Effector memory CD8-positive, alpha-beta T cell (primary cell): ENCODE measurements at regions not wholly inside any gene's neighbourhood (a gene's known extent, or its start where the extent isn't known, plus 50 kb on each side); places are given as distances from the start of the nearest gene placed in this dataset.

ENCODE experiments used
- ATAC-seq: fragments of 150-1000 bp; cut with Tn5 transposase; replicated peaks from 2 replicates; pipeline ENCODE4 v1.10.0; 2021; ENCODE audit warnings: mild to moderate bottlenecking, moderate library complexity
- DNase-seq, 3 experiments: peaks; one replicate each; pipeline ENCODE4 v3.0.0; 2021
- H3K27ac Mint-ChIP-seq, 2 donors: one replicate each; pipeline ENCODE4 v1.8.0; 2022; ENCODE audit warnings: mild to moderate bottlenecking in 2 of 2, mixed read lengths in 2 of 2, moderate library complexity in 2 of 2
- H3K27me3 Mint-ChIP-seq, 2 donors: one replicate each; pipeline ENCODE4 v1.8.0; 2022; ENCODE audit warnings: mixed read lengths in 2 of 2
- H3K36me3 Mint-ChIP-seq: one replicate; pipeline ENCODE4 v1.8.0; 2022; ENCODE audit warnings: mild to moderate bottlenecking, moderate library complexity, mixed read lengths; ENCODE audit not compliant: insufficient read depth
- H3K4me1 Mint-ChIP-seq, 2 donors: one replicate each; pipeline ENCODE4 v1.8.0; 2022; ENCODE audit warnings: low read depth in 2 of 2, mixed read lengths in 2 of 2
- H3K4me3 Mint-ChIP-seq, 2 donors: one replicate each; pipeline ENCODE4 v1.8.0; 2022; ENCODE audit warnings: mild to moderate bottlenecking in 2 of 2, mixed read lengths in 2 of 2, moderate library complexity in 2 of 2
- H3K9me3 Mint-ChIP-seq, 2 donors: one replicate each; pipeline ENCODE4 v1.8.0; 2022; ENCODE audit warnings: mixed read lengths in 2 of 2

DNA sequence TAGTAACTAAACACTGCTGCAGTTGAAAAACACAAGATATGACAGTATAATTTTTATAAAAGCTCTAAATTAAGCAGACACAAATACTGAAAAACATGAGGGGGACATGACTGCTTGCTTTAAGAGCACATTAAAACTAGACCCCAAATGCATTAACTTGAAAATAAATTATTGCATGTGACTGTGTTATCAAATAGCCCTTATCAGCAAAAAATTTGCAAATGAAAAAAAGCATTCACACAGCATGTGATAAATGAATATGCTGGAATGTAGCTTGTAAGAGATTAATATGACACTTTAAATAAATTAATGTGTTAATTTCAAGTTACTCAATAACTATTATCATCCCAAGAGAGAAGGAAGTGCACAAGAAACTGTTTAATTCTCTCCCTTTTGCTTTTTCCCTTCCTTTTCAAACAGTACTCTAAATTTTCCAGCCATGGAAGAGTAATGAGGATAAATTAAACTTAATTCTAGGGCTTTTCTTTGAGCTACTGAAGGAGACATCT lies 1422.1 kb upstream of the FLRT2 start:
- H3K4me3 Mint-ChIP-seq, result no peak overlapping the region
- no peaks in the 10 kb centered on the region for H3K36me3 Mint-ChIP-seq
- DNase-seq (no peak), ATAC-seq (no peak)
- H3K9me3 Mint-ChIP-seq, result peaks cover 4 to 17% of the 10 kb centered on the region in 2 donors
- no peaks in the 10 kb centered on the region for H3K4me1 Mint-ChIP-seq
- H3K27me3 Mint-ChIP-seq, result no peaks in the 10 kb centered on the region
- no peak overlapping the region for H3K27ac Mint-ChIP-seq

DNA sequence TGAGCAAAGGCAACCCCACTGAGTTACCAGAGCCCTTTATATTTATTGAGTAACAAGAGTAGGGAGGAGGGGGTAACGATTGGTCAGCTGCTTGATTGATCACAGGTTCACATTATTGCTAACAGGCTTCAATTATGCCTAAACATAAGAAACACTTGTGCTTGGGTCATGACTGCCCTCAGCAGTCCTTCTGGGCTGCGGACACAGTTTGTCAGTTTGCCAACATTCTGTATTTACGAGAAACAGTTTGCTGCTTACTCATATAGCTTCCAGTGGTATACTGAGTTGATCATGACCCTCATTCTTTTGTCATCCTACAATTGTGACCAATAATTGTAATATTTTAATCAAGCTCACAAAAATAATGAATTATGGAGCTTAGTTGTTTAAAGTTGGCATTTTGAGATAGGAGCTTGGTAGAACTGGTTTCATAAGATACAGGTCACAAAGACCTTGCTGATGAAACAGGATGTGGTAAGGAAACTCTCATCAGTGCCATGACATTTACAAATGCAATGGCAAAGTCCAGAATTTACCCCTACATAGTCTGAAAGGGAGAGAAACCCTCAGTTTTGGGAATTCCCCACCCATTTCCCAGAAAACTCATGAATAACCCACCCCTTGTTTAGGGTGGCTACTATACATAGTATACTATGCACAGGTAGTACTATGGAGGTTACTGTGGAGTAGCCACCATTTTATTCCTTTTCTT lies 1421.0 kb upstream of the FLRT2 start:
- H3K27ac Mint-ChIP-seq, result no peak overlapping the region
- H3K27me3 Mint-ChIP-seq, result no peaks in the 10 kb centered on the region
- H3K4me1 Mint-ChIP-seq, result no peaks in the 10 kb centered on the region
- DNase-seq, result no peak
- ATAC-seq, result no peak
- no peak overlapping the region for H3K4me3 Mint-ChIP-seq
- peaks cover 4 to 17% of the 10 kb centered on the region in 2 donors for H3K9me3 Mint-ChIP-seq
- no peaks in the 10 kb centered on the region for H3K36me3 Mint-ChIP-seq

DNA sequence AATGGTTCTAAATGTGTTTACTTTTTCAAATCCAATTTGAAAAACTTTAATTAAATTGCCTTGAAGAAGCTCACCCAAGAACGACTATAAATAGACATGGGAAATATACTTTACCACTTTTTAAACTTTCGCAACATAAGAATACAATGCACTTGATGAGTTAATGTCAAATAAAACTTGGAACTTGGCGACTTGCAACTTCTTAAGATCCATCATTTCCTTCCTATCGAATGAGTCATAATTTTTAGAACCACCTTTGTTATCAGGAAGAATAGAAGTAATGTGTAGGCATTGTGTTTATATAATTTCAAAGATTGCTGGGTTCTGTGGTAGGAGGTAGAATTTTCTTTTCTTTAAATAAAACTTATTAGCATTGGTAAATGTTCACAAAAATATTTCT lies 1417.4 kb upstream of the FLRT2 start:
- no peaks in the 10 kb centered on the region for H3K4me1 Mint-ChIP-seq
- no peaks in the 10 kb centered on the region for H3K36me3 Mint-ChIP-seq
- DNase-seq, result no peak
- H3K9me3 Mint-ChIP-seq, result peaks cover 6 to 17% of the 10 kb centered on the region in 2 donors
- H3K27me3 Mint-ChIP-seq, result no peaks in the 10 kb centered on the region
- H3K4me3 Mint-ChIP-seq, result no peak overlapping the region
- ATAC-seq, result no peak
- no peak overlapping the region for H3K27ac Mint-ChIP-seq

DNA sequence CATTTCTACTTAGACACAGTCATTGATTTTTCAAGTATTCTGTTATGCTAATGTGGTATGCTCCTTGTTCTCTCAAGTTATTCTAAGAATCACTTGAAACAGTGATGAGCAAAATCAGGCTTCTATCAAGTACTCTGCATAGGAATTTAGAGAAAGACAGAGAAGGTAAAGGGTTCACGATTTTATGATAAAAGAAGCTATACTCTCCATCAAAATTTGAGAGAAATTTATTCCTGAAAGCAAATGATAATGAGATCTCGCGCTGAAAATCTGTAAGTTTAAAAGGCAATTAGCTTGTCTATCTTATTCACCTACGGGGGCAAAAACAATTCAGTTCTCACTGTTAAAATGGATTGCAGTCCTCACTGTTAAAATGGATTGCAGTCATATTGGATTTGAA lies 1404.3 kb upstream of the FLRT2 start:
- no peaks in the 10 kb centered on the region for H3K27me3 Mint-ChIP-seq
- ATAC-seq, result no peak

DNA sequence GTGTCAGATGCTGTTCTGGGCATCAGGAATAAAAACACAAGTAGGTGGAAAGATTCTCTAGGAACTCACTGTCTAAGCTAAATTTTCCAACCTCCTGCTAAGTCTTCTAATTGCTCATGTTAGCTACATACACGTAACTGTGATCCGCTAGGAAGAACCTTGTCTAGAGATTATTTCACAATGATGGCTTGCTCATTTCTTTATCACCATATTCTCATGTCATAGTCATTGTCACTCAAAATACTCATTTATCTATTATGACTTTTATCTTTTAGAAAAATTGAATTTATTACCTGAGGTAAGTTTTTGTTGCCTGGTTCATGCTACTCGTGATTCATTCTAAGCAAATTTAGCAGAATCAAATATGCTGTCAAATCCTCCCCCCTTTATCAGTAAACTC lies 1402.4 kb upstream of the FLRT2 start:
- Mint-ChIP-seq H3K27me3 (no peaks in the 10 kb centered on the region), H3K36me3 (no peaks in the 10 kb centered on the region), H3K4me3 (no peak overlapping the region), H3K9me3 (peaks cover 0 to 2% of the 10 kb centered on the region in 2 donors), H3K4me1 (no peaks in the 10 kb centered on the region), H3K27ac (no peak overlapping the region)
- ATAC-seq (no peak), DNase-seq (no peak)

More for the DNA sequence above, 1404.3 kb upstream of the FLRT2 start:
- Mint-ChIP-seq H3K9me3 (peaks cover 0 to 2% of the 10 kb centered on the region in 2 donors), H3K27ac (no peak overlapping the region), H3K36me3 (no peaks in the 10 kb centered on the region), H3K4me3 (no peak overlapping the region), H3K4me1 (no peaks in the 10 kb centered on the region)
- no peak for DNase-seq

DNA sequence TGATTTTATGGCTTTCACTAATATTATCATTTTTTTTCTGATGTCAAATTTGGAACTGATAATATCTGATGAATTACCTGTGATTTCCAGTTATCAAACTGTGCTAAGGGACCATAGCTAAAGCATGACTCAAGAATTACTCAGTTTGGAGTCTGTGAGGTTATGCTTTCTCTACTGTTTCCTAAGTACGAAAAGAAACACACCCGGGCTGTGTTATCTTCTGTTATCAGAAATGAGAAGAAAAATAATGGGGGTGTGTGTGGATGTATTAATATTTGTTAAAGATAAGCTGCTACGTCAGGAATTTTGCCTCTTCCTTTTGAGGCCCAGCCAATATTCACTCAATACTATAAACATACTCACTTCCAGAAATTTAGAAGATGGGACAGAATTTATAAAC lies 1401.9 kb upstream of the FLRT2 start:
- no peak overlapping the region for H3K4me3 Mint-ChIP-seq
- H3K36me3 Mint-ChIP-seq, result no peaks in the 10 kb centered on the region
- no peak for ATAC-seq
- no peak for DNase-seq
- peaks cover 0 to 2% of the 10 kb centered on the region in 2 donors for H3K9me3 Mint-ChIP-seq
- no peak overlapping the region for H3K27ac Mint-ChIP-seq
- H3K4me1 Mint-ChIP-seq, result no peaks in the 10 kb centered on the region
- no peaks in the 10 kb centered on the region for H3K27me3 Mint-ChIP-seq

DNA sequence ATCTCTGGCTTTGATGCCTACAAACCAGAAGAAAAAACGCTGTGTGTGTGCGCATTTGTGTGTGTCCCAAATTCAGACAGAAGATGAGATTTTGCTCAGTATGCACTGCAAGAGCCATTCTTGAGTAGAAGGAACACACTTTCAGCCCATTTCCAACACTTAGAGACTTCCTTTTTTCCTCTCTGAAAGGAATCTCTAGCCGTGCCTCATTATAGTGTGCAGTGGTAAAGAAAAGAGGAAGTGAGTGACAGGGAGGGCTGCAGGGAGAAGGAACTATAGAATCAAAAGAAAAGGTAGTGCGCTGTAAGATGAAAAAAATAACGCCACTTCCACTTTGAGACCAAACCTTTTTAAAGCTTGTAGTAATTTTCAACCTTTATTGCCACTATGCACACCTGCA lies 1400.9 kb upstream of the FLRT2 start:
- no peaks in the 10 kb centered on the region for H3K4me1 Mint-ChIP-seq
- DNase-seq, result no peak
- no peaks in the 10 kb centered on the region for H3K36me3 Mint-ChIP-seq
- no peak for ATAC-seq
- no peak overlapping the region for H3K27ac Mint-ChIP-seq
- H3K27me3 Mint-ChIP-seq, result no peaks in the 10 kb centered on the region
- H3K9me3 Mint-ChIP-seq, result peaks cover 0 to 2% of the 10 kb centered on the region in 2 donors
- H3K4me3 Mint-ChIP-seq, result no peak overlapping the region

DNA sequence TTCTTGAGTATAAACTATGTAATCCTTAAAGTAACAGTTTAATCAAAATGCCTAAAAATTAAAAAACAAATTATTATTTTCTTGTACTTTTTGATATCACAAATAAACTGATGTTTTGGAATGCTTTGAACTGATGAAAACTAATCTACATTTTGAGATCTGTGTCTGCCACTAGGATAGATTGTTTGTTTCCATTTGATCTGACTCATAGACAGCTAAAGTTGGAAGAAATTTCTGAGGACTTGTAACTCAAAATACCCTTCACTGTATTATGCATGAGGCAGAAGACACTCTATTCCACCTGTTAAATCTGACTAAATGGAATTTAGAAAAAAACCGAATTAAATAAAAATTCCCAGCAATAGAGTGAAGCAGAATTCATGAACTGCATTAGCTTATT lies 1400.0 kb upstream of the FLRT2 start:
- no peak overlapping the region for H3K27ac Mint-ChIP-seq
- ATAC-seq, result no peak
- H3K36me3 Mint-ChIP-seq, result no peaks in the 10 kb centered on the region
- no peak for DNase-seq
- H3K4me3 Mint-ChIP-seq, result no peak overlapping the region
- peaks cover 0 to 2% of the 10 kb centered on the region in 2 donors for H3K9me3 Mint-ChIP-seq
- no peaks in the 10 kb centered on the region for H3K27me3 Mint-ChIP-seq
- no peaks in the 10 kb centered on the region for H3K4me1 Mint-ChIP-seq

DNA sequence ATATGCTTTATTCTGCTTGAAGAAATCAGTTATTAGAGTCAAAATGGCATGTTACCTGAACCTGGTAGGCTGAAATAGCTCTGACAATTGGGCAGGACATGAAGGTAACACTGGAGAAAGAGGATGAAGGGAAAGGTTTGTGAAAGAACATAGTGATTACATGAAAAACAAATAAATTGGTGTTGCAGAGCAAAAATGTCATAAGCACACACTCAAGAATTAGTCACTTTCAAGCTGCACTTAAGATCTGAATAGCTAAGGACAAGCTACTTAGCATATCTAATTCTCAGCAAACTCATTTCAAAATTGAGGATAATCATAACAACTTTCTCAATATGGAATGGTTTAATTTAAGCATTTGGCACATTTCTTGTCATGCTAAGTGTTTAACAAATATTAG lies 1398.0 kb upstream of the FLRT2 start:
- no peaks in the 10 kb centered on the region for H3K27me3 Mint-ChIP-seq
- peaks cover 3 to 8% of the 10 kb centered on the region in 2 donors for H3K9me3 Mint-ChIP-seq
- H3K4me1 Mint-ChIP-seq, result no peaks in the 10 kb centered on the region
- DNase-seq (no peak), ATAC-seq (no peak)
- H3K27ac Mint-ChIP-seq, result no peak overlapping the region
- no peaks in the 10 kb centered on the region for H3K36me3 Mint-ChIP-seq
- H3K4me3 Mint-ChIP-seq, result no peak overlapping the region

DNA sequence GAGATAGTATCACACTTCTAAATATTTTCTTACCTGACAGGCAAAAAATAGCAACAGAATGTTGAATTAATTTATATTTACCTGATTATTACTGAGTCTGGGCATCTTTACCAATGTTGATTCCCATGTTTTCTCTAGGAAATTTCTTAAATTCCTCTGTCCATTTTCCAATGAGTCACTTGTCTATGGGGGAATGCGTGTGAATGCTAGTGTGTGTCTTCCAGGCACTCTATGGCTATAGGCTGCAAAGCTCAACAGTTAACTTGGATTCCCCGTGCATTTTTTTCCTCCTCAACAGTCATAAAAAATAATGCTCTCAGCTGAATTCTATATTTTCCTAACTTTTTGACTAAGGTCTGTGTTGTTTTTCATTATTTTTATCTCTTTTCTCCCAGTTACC lies 1385.8 kb upstream of the FLRT2 start:
- Mint-ChIP-seq H3K4me1 (no peaks in the 10 kb centered on the region), H3K27ac (no peak overlapping the region), H3K9me3 (peaks cover 0 to 7% of the 10 kb centered on the region in 2 donors), H3K4me3 (no peak overlapping the region), H3K36me3 (no peaks in the 10 kb centered on the region), H3K27me3 (no peaks in the 10 kb centered on the region)
- ATAC-seq (no peak), DNase-seq (no peak)

DNA sequence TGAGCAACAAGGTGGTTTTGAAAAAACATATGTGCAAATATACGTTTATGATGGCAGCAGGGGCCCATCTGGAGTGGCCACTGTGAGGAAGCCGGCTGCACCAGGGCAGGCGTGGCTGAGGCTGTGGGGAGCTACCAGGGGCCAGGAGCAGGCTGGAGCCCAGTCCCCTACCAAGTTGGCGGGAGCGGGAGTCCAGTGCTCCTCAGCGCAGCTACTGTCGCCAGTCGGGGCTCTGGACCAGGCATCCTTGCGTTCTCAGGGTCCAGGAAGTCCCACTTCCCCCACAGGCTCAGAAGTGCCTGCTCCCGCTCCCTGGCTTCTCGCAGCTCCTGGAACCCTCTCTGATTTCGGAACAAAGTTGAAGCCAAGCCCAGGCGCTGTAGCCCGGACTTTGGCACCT lies 1377.5 kb upstream of the FLRT2 start:
- no peak overlapping the region for H3K4me3 Mint-ChIP-seq
- no peak overlapping the region for H3K27ac Mint-ChIP-seq
- no peak for ATAC-seq
- H3K9me3 Mint-ChIP-seq, result peaks cover 8 to 27% of the 10 kb centered on the region in 2 donors
- H3K27me3 Mint-ChIP-seq, result no peaks in the 10 kb centered on the region
- H3K4me1 Mint-ChIP-seq, result no peaks in the 10 kb centered on the region
- DNase-seq, result no peak
- no peaks in the 10 kb centered on the region for H3K36me3 Mint-ChIP-seq

DNA sequence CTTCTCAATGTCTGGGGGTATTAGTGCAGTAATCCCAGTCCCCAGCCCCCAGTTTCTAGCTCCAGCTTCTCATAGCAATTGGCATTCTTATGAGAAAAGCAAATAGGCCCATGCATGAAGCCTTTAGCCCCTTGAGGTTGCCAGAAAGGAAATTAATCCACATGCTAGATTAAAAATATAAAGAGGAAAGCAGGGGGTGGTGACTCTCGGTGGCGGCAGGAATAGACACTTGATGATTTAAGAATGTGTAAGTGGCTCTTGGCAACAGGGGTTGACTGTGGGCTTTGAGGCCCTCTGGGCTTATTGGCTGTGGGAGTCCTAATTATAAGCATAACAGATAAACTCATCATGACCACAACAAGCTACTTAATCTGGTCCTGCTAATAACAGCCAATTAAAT lies 1367.3 kb upstream of the FLRT2 start:
- H3K27me3 Mint-ChIP-seq, result no peaks in the 10 kb centered on the region
- H3K27ac Mint-ChIP-seq, result no peak overlapping the region
- DNase-seq (no peak), ATAC-seq (no peak)
- H3K9me3 Mint-ChIP-seq, result peaks cover 5 to 7% of the 10 kb centered on the region in 2 donors
- H3K4me3 Mint-ChIP-seq, result no peak overlapping the region
- H3K4me1 Mint-ChIP-seq, result no peaks in the 10 kb centered on the region
- no peaks in the 10 kb centered on the region for H3K36me3 Mint-ChIP-seq

DNA sequence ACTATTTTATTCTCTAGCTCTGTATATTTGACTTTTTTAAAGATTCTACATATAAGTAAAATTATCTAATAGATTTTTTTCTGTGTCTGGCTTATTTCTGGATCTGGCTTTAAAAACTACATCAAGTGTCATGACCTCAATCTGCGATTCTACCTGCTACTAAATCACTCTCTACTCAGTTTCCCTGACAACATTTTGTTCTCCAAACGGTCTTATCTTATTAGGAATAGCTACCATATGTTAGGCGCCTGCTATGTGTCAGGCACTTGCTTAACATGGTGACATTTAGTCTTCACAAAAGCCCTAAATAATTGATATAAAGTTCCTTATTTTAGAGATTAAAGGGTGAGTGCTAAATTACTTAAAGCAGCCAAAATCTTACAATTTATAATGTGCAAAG lies 1362.9 kb upstream of the FLRT2 start:
- H3K9me3 Mint-ChIP-seq, result peaks cover 0 to 4% of the 10 kb centered on the region in 2 donors
- H3K27ac Mint-ChIP-seq, result no peak overlapping the region
- no peak overlapping the region for H3K4me3 Mint-ChIP-seq
- H3K36me3 Mint-ChIP-seq, result no peaks in the 10 kb centered on the region
- H3K27me3 Mint-ChIP-seq, result no peaks in the 10 kb centered on the region
- ATAC-seq (no peak), DNase-seq (no peak)
- H3K4me1 Mint-ChIP-seq, result no peaks in the 10 kb centered on the region

DNA sequence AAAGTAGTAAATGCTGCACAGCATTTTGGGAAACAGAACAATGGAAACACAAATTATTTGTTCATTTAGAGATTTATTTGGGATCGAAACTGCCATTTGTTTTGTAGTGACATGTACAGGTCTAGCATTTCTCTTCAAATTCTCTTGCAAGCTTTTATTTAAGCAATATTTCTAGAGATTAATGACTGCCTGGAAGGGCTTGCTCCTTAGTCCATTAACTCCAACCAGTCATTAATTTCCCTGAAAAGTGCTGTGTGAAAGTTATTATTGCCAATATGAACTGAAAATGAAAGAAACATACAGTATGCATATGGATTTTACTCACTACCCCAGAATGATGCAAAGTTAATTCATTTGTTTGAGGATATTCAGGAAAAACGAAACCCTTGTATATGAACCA lies 1349.6 kb upstream of the FLRT2 start:
- no peak overlapping the region for H3K27ac Mint-ChIP-seq
- no peak for ATAC-seq
- no peak for DNase-seq
- H3K27me3 Mint-ChIP-seq, result no peaks in the 10 kb centered on the region
- H3K9me3 Mint-ChIP-seq, result peaks cover 10 to 14% of the 10 kb centered on the region in 2 donors
- no peak overlapping the region for H3K4me3 Mint-ChIP-seq
- H3K36me3 Mint-ChIP-seq, result no peaks in the 10 kb centered on the region
- no peaks in the 10 kb centered on the region for H3K4me1 Mint-ChIP-seq
